Left lobe of liver (tissue), 2 donors: ENCODE measurements at regions not wholly inside any gene's neighbourhood (a gene's known extent, or its start where the extent isn't known, plus 50 kb on each side); places are given as distances from the start of the nearest gene placed in this dataset.
"Not testable (repeated sequence)": the region's sequence is repeated elsewhere in the genome, so short reads cannot be mapped to it uniquely, and the experiment has no call there.

Source experiments
- ATAC-seq: fragments of 200-7000 bp; cut with Tn5 transposase; one replicate; pipeline ENCODE4 v1.9.1; 2020; ENCODE audit warnings: mild to moderate bottlenecking, moderate library complexity
- DNase-seq: peaks from one replicate; pipeline ENCODE4 v3.0.0-alpha.2; 2020; ENCODE audit warnings: low spot score
- donor health status: DM: no; HTN: no; CAD: no; lungs with moderate emphysema.
- donor health status: DM: no; HTN: yes; CAD: no.

DNA sequence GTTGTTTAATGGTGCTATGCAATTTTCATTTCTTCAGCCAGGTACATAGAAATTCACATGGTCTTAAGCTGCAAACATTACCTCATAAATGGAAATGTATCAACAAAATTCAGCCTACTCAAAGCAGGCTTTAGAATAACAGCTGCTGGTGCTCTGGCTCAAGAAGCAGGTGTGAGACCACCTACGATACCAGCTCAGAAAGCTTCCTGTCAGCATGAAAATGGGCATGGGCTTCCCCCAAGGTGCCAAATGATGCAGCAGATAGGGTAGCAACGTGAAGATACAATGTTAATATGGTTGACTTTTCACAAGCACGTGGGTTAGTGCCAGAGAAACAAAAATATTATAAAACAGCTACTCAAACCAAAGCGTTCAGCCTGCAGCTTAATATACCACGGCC, 343.4 kb upstream of the PRICKLE1 start:
- ATAC-seq (no peak), DNase-seq (no peak)

DNA sequence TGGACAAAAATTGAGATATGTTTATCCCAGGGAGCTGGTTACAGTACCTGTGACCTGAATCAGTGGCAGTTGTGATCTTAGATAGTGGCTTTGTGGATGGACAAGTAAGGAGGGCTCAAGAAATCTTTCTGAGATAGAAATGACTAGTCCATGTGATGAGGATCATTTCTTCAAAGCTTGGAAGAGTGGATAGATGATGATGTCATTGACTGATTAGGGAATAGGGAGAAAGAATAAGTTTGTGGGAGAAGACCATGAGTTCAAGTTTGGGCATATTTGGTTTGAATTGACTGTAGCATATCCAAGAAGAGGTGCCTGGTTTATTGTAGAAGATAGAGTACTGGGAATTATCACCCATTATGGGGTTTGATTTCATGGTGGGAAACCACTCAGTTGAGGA, 336.7 kb upstream of the PRICKLE1 start:
- no peak for DNase-seq
- ATAC-seq: no peak

DNA sequence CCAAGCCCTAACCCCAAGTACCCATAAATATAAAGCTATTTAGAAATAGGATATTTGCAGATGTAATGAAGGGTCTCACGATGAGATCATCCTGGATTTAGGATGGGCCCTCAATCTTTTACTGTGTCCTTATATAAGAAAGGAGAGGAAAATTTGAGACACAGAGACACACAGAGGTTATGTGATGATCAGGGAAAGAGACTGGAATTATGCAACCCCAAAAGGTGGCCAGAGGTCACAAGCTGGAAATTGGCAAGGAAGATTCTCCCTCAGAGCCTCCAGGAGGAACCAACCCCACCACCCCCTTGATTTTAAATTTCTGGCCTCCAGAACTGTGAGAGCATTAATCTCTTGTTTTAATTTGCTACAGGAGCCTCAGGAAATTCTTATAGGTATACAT, 334.9 kb upstream of the PRICKLE1 start:
- no peak for ATAC-seq
- no peak for DNase-seq

DNA sequence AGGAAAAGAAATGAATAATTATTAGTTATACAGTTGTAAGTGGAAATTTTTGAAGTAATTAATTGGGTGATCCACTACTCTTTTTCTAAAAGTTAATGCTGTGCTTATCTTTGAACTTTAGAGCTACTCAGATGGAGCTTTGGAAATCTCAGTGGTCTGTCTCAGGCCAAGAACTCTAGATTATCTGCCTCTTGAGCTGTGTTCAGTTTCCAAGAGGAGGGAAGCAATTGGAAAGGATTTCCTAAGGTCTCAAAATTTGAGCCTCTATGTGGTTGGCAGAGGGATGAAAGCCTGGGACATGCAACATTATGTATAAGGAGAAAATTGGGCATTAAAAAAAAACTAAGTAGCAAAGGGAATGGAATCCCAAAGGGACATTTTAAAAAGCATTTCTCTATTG, 334.0 kb upstream of the PRICKLE1 start:
- DNase-seq: no peak
- ATAC-seq: no peak

DNA sequence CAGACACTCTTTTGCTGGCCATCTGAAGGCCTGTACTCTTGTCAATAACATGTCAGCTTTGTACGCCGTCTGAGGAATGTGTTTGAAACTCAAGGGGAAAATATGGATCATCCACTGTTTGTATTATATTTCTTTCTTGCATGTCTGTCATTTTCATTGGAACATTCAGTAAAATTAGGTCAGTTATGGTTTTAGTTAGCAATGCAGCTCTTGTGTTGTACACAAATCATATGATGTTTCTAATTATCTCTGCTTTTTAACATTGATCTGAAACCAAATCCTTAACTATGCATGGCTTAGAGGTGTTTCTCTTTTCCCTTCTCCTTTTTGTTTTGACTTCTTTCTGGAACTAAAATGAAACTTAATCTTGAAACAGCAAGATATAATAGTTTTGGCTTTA, 333.6 kb upstream of the PRICKLE1 start:
- DNase-seq (no peak), ATAC-seq (no peak)

DNA sequence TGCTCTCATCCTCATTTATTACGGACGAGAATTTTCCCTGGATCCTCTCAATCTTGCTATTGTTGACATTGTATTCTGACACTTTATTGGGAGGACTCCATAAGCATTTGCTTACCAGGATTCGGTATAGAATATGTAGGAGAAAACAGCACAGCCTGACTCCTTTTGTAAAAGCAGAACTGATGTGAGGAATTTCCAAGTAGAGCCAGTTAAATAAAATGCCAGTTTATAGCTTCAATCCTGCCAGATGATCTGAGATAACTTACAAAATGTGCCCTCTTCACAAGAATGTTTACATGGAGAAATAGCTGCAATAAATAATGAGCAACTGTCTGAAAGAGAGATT, 332.9 kb upstream of the PRICKLE1 start:
- DNase-seq: no peak
- ATAC-seq: no peak

DNA sequence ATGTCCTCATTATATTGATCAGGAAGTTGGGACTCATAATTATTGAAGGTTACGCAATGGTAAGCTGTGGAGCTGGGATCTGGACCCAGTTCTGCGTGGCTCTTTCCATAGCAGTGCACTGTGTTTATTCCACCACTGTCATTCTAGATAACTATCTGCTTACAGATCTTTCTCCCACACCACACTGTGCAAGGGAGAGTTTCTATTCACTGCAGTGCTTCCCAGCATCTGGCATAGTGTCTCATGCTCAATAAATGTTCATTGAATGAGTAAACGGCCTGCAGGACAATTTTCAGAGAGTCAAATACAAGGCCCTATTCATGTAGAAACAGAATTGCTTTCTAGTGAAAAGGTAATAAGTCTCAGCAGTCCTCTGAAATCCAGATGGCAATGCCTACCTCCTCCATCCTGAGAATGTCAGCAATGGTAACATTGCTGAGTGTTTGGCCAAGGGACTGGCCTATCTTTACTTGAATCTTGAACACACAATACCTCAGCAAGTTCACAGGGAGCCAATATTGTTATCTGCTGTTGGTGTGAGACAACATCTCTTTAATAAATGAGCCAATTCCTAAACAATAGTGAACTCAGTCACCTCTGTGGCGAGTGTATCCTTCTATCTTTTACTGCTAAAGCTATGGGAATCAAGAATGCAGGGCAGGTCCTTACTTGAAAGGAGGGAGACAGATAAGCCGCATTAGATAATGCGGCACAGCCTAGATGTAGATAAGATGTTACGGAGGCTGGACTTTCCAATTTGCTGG, 332.4 kb upstream of the PRICKLE1 start:
- ATAC-seq (no peak), DNase-seq (no peak)

DNA sequence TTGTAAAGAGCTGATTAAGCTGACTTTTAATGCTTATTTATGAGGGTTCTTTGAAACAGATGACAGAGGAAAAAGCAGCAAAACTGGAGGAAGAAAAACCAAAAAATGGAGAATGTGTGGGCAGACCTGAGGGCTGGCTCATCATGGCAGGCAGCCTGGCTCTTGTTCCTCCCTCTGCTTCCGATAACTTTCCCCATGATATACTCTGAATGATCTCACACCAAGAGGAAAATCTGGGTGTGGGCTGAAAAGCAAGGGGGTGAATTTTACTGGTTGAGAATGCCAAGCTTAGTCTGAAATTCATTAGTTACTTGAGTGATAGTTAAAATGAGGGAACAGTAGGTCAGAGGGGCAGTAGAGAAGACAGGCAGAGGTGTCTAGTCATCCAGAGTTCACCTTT, 330.1 kb upstream of the PRICKLE1 start:
- ATAC-seq (no peak), DNase-seq (no peak)

DNA sequence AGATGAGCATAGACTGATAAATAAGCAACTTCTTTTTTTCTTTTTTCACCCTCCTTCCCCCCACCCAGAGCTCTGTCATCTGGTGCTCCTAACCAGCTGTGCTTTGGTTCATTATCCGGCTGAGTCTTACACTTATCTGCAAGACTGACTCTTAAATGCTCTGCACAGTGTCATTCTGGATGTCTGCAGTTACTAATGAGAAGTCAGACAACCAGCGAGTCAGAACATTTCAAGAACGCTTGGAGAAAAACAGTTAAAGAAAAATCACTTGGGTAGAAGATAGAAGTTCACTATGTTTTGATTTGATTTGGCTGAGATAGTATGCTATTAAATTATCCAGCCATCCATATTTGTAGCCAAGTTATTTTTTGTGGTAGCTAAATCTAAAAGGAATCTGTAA, 328.9 kb upstream of the PRICKLE1 start:
- peak; percentile 37 for ATAC-seq
- no peak for DNase-seq

DNA sequence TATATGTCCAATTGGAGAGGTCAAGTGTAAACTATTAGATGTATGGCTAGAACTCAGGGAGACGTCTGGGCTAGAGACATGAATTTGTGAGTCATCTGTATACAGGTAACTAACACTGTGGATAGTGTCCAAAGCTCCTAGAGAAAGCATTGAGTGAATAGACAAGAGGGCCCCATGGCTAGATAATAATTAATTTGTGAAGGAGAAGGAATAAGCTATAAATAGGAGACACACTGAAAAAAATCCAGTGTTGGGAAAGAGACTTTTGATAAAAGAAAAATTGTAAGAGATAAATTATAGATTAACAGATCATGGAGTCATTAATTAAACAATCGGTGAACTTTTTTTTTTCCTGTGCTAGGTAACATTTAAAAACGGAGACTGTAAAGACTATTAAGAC, 326.6 kb upstream of the PRICKLE1 start:
- DNase-seq: no peak
- no peak for ATAC-seq

DNA sequence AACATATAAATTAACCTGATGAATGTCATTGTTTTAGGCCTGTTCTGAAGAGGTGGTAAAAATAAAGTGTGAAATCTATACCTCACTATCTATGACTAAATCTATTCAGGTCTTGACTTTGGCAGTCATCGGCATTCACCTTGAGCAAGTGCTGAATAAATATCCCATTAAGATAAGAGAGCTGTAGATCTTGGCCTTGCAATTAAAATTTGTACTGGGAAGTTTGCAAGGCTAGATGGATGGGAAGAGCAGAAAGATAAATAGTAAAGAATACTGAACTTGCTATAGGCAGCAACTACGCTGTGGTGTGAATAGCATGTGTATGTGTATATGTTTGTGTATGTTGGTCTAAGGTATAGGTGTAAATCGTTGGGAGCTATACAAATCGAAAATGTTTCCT, 325.9 kb upstream of the PRICKLE1 start:
- ATAC-seq: no peak
- no peak for DNase-seq

DNA sequence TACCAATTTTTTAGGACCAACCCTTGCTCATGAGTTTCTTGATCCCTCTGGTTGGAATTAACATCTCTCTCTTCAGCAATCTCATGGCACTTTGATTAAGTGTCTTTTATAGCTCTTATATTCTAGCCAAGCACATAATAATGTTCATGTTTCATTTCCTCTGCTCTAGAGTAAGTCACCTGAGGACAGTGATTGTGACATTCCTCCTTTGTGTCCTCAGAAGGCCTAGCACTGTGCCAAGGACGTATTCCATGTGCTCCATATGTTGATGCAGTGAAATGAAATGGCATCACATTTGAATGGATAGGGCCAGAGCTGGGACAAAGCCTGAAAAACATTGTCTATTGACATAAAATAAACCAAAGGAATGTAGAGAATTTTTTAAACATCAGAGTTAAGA, 322.8 kb upstream of the PRICKLE1 start:
- DNase-seq (no peak), ATAC-seq (no peak)

DNA sequence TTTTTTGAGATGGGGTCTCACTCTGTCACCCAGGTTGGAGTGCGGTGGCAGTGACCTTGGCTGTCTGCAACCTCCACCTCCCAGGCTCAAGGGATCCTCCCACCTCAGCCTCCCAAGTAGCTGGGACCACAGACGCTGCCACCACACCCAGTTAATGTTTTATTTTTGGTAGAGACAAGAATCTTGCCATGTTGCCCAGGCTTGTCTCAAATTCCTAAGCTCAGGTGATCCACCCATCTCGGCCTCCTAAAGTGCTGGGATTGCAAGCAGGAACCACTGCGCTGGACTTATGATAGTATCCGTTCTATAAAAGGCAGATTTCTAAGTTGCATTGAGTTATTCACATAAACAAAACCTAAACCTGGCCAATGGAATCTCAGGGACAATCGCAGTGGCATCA, 321.1 kb upstream of the PRICKLE1 start:
- no peak for ATAC-seq
- no peak for DNase-seq

DNA sequence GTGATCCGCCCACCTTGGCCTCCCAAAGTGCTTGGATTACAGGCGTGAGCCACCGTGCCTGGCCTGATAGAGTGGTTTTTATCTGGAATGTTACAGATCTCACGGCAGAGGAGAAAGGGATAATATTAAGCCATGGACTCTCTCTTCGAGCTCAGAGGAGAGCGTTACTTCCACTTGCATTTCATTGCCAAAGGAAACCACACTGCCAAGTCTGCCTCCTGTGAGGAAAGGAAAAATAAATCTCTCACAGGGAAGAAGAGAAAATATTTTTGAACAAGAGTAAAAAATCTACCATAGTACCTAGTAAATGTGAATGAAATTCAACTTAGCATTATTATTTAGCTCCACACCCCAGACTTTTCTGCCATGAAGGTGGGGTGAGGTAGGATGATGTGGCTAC, 319.2 kb upstream of the PRICKLE1 start:
- DNase-seq: no peak
- ATAC-seq: no peak

DNA sequence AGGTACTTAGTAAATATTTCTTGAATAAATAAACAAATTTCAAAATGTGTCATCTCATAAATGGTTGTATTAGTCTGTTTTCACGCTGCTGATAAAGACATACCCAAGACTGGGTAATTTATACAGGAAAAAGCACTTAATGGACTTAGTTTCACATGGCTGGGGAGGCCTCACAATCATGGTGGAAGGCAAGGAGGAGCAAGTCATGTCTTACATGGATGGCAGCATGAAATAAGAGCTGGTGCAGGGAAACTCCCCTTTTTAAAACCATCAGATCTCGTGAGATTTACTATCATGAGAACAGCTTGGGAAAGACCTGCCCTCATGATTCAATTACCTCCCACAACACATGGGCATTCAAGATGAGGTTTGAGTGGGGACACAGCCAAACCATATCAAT, 317.3 kb upstream of the PRICKLE1 start:
- DNase-seq, ATAC-seq: not testable (repeated sequence)

DNA sequence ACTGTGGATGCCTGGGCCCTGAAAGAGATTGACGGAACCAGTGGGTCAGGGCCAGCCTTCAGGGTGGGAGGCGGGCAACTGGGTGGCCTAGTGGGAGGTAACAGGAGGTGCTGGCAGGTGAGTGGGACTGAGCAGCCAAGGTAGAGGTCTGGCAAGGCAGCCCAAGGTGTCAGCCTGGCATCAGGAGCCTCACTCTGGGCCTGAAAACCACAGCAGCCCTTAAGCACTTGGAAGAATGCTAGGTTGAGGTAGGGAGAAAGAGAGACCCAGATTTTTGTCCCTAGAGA, 315.8 kb upstream of the PRICKLE1 start:
- no peak for DNase-seq
- ATAC-seq: no peak

DNA sequence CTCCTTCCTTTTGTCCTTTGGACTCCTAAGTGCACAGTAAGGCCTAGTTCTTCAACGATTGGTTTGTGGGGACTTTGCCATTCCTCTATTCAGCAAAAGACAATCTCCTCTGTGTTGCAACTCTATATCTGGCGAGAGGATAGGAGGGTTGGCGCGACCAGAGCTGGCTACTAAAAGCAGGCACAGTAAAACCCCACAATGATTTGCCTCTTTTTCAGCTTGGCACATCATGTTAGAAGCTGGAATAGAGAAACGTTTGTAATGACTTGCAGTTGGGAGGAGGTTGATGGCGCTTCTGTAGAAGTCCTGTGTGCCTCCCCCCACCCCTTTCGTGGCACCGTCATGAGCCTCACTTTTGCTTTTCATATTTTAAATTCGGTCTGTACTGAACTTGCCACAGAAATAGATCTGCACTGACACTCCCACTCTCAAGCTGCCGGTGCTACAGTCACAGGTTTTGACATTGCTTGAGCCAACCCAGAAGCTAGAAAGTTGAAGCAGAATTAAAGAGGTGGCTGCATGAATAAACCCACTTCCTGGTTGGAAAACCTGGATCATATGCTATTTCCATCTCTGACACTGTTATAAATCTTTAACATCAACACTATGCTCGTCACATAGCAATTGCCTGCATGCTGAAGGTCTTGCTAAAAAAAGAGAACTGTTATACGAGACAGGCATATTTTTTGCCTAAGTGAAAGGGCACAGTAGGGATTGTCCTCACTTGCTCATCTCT, 315.3 kb upstream of the PRICKLE1 start:
- DNase-seq (no peak), ATAC-seq (no peak)

DNA sequence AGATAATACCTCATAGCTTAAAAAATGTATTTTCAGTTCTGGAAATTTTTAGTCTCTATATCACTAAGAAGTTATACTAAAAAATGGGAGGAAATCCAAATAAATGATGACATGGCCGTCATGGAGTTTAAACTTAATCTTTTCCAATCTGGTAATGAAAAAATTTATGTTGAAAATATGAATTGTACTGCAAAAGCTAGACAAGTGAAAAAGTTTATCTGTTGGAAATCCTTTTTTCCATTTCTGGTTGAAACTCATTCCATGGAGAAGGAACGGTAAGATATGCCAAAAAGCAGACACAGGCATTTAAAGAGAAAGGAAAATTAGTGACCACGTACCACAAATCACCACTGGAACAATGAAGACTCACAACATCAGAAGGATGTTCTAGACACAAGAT, 314.2 kb upstream of the PRICKLE1 start:
- DNase-seq (no peak), ATAC-seq (no peak)

DNA sequence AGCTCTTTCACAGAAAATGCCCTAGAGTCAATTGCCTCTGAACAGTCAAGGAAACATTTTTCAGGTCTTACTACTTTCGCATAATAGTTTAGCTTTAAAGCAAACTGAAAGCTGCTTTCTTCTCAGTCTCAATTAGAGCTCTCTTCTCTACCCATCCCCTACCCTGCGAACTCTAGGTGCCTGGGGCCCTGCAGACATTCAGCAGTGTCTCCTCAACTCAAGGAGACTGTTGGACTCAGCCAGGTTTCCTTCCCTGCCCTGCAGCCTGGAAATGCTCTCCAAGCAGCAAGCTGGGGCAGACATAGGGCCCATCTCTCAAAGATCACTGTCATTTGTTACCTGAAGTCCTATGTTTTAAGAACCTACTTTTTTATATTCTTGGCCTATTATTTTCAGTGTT, 312.5 kb upstream of the PRICKLE1 start:
- no peak for ATAC-seq
- no peak for DNase-seq

DNA sequence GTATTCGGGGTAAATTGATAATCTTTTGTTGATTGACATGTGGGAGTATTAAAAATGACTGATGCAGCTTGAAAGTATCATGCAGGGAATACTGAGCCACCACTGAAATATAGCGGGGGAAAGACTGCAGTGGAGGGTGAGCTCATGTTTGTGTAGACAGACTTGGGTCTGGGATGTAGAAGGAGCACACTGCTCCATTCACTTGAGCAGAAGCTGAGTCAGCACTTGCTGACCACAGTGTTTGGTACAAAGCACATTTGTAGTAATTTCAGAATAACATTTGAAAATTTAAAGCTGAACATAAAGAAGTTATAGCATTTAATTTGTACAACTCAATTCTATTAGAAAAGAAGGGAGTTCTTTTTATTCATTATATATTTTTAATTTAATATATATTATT, 304.3 kb upstream of the PRICKLE1 start:
- DNase-seq: no peak
- ATAC-seq: no peak

DNA sequence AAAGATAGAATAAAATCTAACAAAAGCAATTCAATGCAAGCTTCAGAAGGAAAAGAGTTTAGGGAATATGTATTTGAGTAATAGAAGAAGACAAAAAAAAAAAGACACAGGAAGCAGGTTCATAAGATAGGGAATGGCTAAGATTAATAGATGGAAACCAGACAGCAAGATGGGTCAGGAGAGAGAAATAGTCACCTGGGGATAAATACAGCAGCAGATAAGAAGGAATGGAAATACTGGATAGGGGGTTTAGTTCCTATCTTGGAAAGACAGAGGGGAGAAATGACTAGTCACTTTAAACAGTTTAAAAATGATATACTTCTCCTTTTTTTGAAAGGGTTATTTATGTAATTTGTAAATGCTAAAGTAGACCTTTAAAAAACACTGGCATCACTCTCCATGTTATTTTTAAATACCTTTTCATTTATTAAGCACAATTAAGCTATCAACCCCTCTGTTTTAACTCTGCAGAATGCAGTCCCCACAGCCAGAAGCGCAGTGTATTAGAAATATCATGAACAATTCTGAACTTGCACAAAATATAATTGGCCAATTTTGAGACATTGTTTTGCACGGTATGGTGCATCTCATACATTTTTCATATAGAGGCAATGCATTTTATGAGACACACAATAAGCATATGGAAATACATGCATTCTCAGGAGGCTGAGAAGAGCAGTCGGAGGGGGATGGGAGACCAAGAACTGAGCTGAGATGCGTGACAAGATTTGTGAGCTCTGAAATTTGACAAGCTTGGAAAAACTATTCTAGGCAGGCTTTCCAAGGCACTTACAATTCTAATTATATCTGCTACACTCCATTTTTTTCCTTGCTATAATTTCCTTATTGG, 303.4 kb upstream of the PRICKLE1 start:
- ATAC-seq: no peak
- DNase-seq: no peak

DNA sequence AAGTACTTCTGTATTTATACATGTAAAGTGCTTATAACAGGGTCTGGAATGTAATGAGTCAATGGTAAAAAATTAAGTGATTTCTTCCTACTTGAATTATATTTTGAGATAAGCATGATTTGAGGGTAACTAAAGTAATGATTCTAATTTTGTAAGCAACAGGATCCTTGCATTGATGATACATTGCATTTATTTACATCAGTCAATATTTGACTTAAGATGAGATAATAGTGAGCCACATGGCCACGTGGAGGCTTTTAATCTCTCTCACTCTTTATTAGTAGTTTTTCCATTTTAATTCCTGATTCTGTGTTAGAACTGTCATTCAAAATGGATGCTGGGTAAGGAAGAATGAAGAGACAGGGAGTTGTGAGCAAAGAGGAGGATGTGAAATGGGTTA, 298.1 kb upstream of the PRICKLE1 start:
- DNase-seq (no peak), ATAC-seq (no peak)
